Smooth muscle cell of the brain vasculature (primary cell): ENCODE measurements at regions not wholly inside any gene's neighbourhood (a gene's known extent, or its start where the extent isn't known, plus 50 kb on each side); places are given as distances from the start of the nearest gene placed in this dataset.

Experiments
- DNase-seq: peaks from one replicate; pipeline ENCODE4 v3.0.0-alpha.2; 2012; ENCODE audit warnings: low read depth, low spot score

- DNase-seq: no peak
These were observed 60.9 kb upstream of the CHRM2 start for GRCh38 chr7:136807598-136807997.

- DNase-seq: no peak
These were observed 65.4 kb upstream of the CHRM2 start for GRCh38 chr7:136803028-136803427.

- DNase-seq: no peak
These were observed 84.5 kb upstream of the CHRM2 start for GRCh38 chr7:136783934-136784333.

- DNase-seq: no peak
These were observed 126.5 kb upstream of the CHRM2 start for GRCh38 chr7:136741941-136742340.

- no peak for DNase-seq
These were observed 139.5 kb upstream of the CHRM2 start for GRCh38 chr7:136728945-136729344.

- DNase-seq: no peak
These were observed 142.0 kb upstream of the CHRM2 start for GRCh38 chr7:136726460-136726859.

- no peak for DNase-seq
These were observed 150.4 kb upstream of the CHRM2 start for GRCh38 chr7:136717910-136718557.

- no peak for DNase-seq
These were observed 154.4 kb upstream of the CHRM2 start for GRCh38 chr7:136714062-136714461.

GRCh38 chr7:136710751-136711150, 157.7 kb upstream of the CHRM2 start:
- no peak for DNase-seq

GRCh38 chr7:136709876-136710275, 158.6 kb upstream of the CHRM2 start:
- no peak for DNase-seq

- DNase-seq: no peak
These were observed 165.5 kb upstream of the CHRM2 start for GRCh38 chr7:136702913-136703312.

- DNase-seq: no peak
These were observed 169.5 kb upstream of the CHRM2 start for GRCh38 chr7:136698977-136699376.

GRCh38 chr7:136698231-136698630, 170.2 kb upstream of the CHRM2 start:
- DNase-seq: no peak

- no peak for DNase-seq
These were observed 171.2 kb upstream of the CHRM2 start for GRCh38 chr7:136697271-136697670.

- no peak for DNase-seq
These were observed 175.0 kb upstream of the CHRM2 start for GRCh38 chr7:136693166-136694119.

GRCh38 chr7:136692221-136692620, 176.2 kb upstream of the CHRM2 start:
- no peak for DNase-seq

- DNase-seq: no peak
These were observed 179.9 kb upstream of the CHRM2 start for GRCh38 chr7:136688601-136689000.

- DNase-seq: no peak
These were observed 180.6 kb upstream of the CHRM2 start for GRCh38 chr7:136687693-136688322.

GRCh38 chr7:136685501-136686173, 182.8 kb upstream of the CHRM2 start:
- no peak for DNase-seq

- DNase-seq: no peak
These were observed 190.7 kb upstream of the CHRM2 start for GRCh38 chr7:136677471-136678365.

GRCh38 chr7:136667584-136667983, 200.9 kb upstream of the CHRM2 start:
- DNase-seq: no peak
